DND-41 (cell line): ENCODE measurements at regions not wholly inside any gene's neighbourhood (a gene's known extent, or its start where the extent isn't known, plus 50 kb on each side); places are given as distances from the start of the nearest gene placed in this dataset.

Experiments
- CTCF ChIP-seq: IDR thresholded peaks from 2 replicates; pipeline ENCODE4 v1.5.1; 2012; ENCODE audit warnings: borderline replicate concordance, low read length, moderate library complexity, mild to moderate bottlenecking; ENCODE audit not compliant: poor library complexity, severe bottlenecking; ENCODE audit errors: extremely low read depth
- EZH2 ChIP-seq: IDR thresholded peaks from 3 replicates; pipeline ENCODE4 v1.6.1; 2012; ENCODE audit warnings: borderline replicate concordance, low read depth, mild to moderate bottlenecking, moderate library complexity, low read length, inconsistent platforms; ENCODE audit not compliant: severe bottlenecking

- TF ChIP-seq CTCF (no peak), EZH2 (no peak)
Measured at GRCh38 chr3:81095956-81096355, 665.5 kb downstream of the GBE1 start.
